Occipital lobe (tissue), 1 donor: ENCODE measurements at regions not wholly inside any gene's neighbourhood (a gene's known extent, or its start where the extent isn't known, plus 50 kb on each side); places are given as distances from the start of the nearest gene placed in this dataset.
"Not testable (repeated sequence)": the region's sequence is repeated elsewhere in the genome, so short reads cannot be mapped to it uniquely, and the experiment has no call there.

Experiments used
- DNase-seq: peaks from one replicate; lab custom pipeline; 2025; lab: John Stamatoyannopoulos, UW

GRCh38 chr10:111261081-111261615, 184.3 kb downstream of the ADRA2A start:
- DNase-seq: no peak

DNA sequence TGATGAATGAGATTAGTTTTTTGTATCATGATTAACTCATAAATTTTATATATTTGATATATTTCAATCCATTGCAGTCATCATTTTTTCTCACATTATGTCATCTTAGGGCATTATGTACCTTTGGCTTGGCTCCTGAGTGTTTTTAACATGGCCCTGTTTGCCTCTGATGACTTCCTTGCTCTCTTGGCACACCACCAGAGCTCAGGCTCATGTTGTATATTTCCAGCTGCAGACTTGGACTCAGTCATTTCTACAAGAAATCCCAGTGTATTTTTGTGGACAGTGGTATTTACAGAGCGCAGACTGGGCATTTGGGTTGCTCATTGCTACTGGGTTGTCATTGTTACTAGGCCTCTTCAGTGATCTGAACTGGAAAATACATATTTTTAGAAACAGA, 188.5 kb downstream of the ADRA2A start:
- no peak for DNase-seq

DNA sequence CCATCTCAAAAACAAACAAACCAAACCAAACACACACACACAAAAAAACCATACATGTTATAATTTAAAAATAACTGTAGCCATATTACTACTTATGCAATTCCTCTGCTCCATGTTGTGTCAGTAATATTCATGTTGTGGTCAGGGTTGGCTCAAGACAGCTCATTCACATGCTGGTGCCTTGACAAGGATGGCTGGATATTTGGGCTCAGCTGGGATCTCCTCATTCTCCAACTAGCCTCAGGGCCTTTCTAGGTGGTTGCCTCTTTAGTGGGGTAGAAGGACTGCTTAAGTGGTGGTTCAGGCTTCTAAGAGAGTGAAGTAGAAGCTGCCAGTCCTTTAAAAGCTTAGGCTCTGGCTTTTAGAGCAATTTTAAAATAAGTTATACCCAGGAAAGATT, 189.3 kb downstream of the ADRA2A start:
- DNase-seq: no peak

DNA sequence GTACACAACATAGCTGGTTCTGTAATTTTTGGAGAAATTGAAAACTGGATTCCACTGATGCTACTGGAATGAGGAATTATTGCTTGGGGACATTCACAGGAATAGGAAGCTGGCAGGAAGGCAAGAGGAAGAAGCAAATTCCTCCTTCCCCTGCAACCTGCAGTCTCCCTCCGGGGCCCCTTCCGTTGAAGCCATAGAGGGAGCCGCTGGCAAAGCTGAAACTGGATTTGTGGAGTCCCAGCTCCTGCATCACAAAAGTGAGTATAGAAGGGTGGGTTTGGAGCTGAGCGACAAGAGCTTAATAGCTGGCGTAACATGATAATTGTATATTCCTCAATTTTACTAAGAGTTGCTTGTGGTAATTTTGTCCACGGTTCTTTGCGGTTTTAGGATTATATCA, 190.8 kb downstream of the ADRA2A start:
- DNase-seq: no peak

DNA sequence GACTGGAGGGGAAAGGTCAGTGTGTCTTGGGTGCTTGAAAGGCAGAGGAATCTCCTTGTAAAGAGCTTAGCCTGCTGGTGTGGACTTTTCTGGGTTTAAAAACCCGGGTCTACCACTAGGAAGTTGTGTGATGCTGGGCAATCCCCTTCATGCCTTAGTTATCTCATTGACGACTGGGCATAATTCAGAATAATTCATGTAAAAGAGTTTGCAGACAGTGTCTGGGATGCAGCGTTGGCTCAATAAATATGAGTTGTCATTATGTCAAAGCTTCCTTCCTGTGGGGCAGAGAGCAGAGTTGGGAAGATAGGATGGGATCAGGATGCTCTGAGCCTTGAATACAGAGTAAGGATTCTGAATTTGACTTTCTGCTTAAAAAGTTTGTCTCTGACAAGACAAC, 196.4 kb downstream of the ADRA2A start:
- no peak for DNase-seq

- no peak for DNase-seq
Measured at GRCh38 chr10:111273635-111274034, 196.8 kb downstream of the ADRA2A start.

- no peak for DNase-seq
Measured at GRCh38 chr10:111275091-111275490, 198.3 kb downstream of the ADRA2A start.

GRCh38 chr10:111277661-111278060, 200.8 kb downstream of the ADRA2A start:
- no peak for DNase-seq

- no peak for DNase-seq
Measured at GRCh38 chr10:111278266-111278665, 201.4 kb downstream of the ADRA2A start.

DNA sequence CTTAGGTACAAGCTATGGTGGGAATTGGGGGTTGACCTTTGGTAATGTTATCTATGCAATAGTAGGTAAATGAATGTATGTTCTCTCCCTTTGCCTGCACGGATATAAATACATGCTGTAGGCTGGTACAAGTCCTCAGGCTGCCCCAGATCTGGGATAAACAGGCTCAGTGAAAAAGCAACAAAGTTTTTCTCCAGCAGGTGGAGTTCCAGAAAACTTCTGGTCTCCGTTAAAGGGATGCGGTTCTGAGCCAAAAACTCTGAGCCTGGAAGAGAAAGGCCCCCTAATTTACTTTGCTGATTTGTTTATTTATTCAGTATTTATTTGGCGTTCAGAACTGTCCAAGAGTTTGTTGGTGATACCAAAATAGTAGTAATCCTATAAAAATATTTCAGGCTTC, 204.7 kb downstream of the ADRA2A start:
- DNase-seq: no peak

DNA sequence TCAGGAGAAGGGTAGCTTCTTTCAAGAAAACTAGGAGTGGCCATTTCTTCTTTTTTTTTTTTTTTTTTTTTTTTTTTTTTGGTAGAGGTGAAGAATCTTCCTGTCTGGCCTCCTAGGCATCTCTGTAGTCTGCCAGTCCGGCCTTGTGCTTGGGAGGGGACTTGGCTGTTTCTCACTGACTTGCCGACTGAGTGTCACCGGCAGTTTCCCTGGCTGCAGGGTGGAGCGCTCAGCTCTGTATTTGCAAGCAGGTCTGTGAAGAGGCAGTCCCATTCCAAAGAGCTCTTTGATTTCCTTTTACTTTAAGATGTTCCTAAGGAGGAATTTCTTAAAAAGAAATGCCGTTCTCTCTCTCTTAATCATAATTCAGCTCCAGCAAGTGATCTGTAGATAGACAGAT, 212.6 kb downstream of the ADRA2A start:
- no peak for DNase-seq

DNA sequence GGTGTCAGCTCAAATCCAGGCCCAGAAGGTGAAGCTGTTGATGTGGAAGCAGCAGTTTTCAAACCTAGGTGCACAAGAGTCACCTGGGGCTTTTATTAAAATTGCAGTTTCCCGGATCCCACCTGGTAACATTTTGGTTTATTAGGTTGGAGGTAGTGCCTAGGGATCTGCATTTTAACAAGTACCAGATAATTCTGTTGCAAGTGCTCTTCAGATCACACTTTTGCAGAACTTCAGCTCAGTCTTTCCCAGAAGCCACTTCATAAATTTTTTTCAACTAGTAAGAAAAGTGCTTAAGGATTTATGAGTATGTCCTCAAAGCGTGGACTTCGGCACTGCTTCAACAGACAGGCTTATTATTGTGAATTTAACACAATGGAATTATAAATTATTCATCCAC, 213.8 kb downstream of the ADRA2A start:
- DNase-seq: no peak

GRCh38 chr10:111295788-111296187, 219.0 kb downstream of the ADRA2A start:
- DNase-seq: no peak

DNA sequence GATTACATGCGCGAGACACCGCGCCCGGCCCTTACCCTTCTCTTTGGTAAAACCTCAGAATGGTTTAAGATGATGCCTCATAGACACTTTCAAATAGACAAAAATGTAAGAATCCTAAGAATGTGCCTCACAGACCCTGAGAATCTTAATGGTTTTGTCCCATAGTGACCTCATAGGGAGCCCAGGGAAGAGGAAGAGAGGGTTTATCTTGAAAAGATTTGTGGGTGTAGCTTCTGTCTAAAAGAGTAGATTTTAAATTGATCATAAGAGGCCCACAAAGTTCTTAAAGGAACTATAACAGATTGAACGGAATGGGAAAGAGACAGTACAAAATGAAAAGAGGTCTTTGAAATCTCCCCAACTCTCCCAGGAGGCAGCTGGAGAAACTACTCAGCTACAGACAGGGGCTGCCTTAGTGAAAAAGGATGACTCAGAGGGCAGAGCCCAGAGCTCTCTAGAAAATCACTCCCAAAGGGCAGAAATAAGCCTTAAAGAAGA, 220.6 kb downstream of the ADRA2A start:
- DNase-seq: no peak

DNA sequence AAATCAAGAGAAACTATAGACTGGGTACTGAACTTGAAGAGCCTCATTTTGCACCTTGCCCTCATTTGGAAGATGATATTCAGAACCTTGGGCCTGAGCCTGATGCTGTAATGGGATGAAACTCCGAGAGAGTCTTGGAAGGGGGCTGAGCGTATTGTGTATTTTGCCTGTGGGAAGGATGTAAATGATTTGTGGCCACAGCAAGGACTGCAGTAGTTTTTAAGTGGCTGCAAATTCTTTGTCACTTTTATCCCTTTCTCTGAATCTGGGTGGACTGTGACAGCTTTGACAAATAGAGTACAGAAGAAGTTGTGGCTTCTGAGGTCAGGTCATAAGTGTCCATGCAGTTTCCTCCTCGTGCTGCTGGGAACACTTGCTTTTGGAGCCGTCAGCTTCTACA, 221.2 kb downstream of the ADRA2A start:
- DNase-seq: no peak

- no peak for DNase-seq
Measured at GRCh38 chr10:111299037-111299436, 222.2 kb downstream of the ADRA2A start.

DNA sequence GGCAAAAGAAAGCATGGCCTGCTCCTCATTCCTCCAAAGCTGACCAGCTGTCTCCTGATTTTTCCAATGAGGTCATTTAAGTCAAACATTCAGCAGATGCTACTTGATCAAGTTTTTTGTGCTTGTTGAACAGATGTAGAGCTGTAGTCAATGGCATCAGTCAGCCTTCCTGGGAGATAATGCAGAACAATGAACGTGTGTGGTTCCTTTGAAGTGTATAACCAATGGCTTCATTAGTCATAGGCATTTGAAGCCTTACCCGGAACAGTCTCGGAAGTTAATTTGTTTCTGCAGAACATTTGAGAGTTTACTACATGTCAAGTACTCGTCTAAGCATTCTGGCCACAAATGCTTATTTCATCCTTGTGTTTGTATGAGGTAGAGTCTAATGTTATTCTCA, 227.1 kb downstream of the ADRA2A start:
- DNase-seq: no peak

- no peak for DNase-seq
Measured at GRCh38 chr10:111316722-111317212, 239.9 kb downstream of the ADRA2A start.

- DNase-seq: no peak
Measured at GRCh38 chr10:111319866-111320265, 243.0 kb downstream of the ADRA2A start.

GRCh38 chr10:111323389-111323966, 246.6 kb downstream of the ADRA2A start:
- no peak for DNase-seq

- not testable (repeated sequence) for DNase-seq
Measured at GRCh38 chr10:111332174-111332573, 255.3 kb downstream of the ADRA2A start.

DNA sequence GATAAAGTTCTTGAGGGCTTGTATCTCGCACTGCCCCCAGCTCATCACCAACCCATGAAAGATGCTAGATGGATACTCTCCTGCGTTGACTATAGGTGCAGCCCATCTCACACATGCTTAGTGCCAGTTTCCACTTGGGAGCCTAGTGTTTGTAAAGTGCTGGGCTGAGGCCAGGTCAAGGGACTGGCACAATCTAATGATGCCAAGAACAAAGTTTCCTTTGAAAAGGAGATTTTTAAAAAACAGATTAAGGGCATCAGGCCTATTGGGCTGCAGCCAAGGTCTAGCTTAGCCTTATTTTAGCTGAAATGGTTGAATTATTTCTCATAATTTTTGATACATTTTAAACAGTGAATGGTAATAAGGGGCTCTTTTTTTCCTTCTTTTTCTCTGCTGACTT, 259.0 kb downstream of the ADRA2A start:
- DNase-seq: no peak

DNA sequence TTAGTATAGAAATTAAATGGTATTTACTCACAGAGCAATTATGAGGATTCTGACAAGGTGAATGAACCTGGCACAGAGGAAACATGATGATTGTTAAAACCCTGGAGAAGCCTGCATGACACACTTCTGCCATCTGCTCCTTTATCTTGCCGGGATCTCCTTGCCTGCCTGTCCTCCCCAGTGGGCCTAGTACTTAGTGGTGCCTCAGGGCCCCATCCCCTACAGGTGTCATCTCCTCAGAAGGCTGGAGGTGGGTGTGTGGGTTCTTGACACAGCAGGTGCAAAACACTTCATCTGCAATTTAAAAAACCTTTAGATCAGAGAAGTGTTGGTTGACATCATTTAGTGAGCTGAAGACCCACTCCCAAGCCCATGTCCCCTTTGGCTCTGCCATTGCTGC, 261.2 kb downstream of the ADRA2A start:
- DNase-seq: no peak

DNA sequence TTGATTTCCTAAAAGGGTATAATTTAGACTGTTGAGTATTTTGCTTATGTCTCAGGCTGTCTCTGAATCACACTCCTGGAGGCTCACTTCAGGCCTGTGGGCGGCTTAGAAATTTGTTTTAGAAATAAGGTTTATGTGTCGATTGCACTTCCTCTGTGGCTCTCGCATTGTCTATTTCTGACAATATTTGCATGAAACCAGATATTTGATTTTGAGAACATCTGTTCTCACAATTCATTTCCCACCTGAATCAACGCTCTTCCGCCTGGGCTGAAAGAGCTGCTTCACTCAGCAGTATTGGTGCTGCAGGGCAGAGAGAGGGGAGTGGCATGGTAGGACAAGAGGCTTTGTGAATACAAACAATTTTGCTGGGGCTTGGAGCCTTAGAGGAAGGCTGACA, 262.0 kb downstream of the ADRA2A start:
- DNase-seq: no peak
